T-helper 1 cell treated with Interleukin-12 subunit alpha and Interleukin-12 subunit beta and Interleukin-4 antibody, amounts not matched to agents 30 μg/mL and 1 μg/mL, for 36 hours (primary cell): ENCODE measurements at regions not wholly inside any gene's neighbourhood (a gene's known extent, or its start where the extent isn't known, plus 50 kb on each side); places are given as distances from the start of the nearest gene placed in this dataset.

Experiments used
- H3K27ac Mint-ChIP-seq: one replicate; pipeline ENCODE4 v1.8.0; 2021; ENCODE audit warnings: mild to moderate bottlenecking, mixed read lengths
- H3K27me3 Mint-ChIP-seq: one replicate; pipeline ENCODE4 v1.8.0; 2021; ENCODE audit warnings: low read depth, mixed read lengths
- H3K36me3 Mint-ChIP-seq: one replicate; pipeline ENCODE4 v1.8.0; 2021; ENCODE audit warnings: low read depth, mixed read lengths
- H3K4me1 Mint-ChIP-seq: one replicate; pipeline ENCODE4 v1.8.0; 2021; ENCODE audit warnings: low read depth, mixed read lengths
- H3K4me3 Mint-ChIP-seq: one replicate; pipeline ENCODE4 v1.8.0; 2021; ENCODE audit warnings: mild to moderate bottlenecking, moderate library complexity, mixed read lengths
- H3K9me3 Mint-ChIP-seq: one replicate; pipeline ENCODE4 v1.8.0; 2021; ENCODE audit warnings: mixed read lengths

- Mint-ChIP-seq H3K27ac (no peak overlapping the region), H3K4me3 (no peak overlapping the region), H3K36me3 (no peaks in the 10 kb centered on the region), H3K27me3 (peaks cover 8% of the 10 kb centered on the region), H3K9me3 (no peaks in the 10 kb centered on the region), H3K4me1 (no peaks in the 10 kb centered on the region)
These were observed 155.1 kb downstream of the PRDM13 start for GRCh38 chr6:99761711-99762110.

GRCh38 chr6:99768166-99768565 is 161.5 kb downstream of the PRDM13 start:
- Mint-ChIP-seq H3K4me1 (no peaks in the 10 kb centered on the region), H3K9me3 (no peaks in the 10 kb centered on the region), H3K4me3 (no peak overlapping the region), H3K27me3 (no peaks in the 10 kb centered on the region), H3K36me3 (no peaks in the 10 kb centered on the region), H3K27ac (no peak overlapping the region)

- H3K27ac Mint-ChIP-seq: no peak overlapping the region
- no peaks in the 10 kb centered on the region for H3K9me3 Mint-ChIP-seq
- peaks cover 12% of the 10 kb centered on the region for H3K27me3 Mint-ChIP-seq
- no peak overlapping the region for H3K4me3 Mint-ChIP-seq
- no peaks in the 10 kb centered on the region for H3K36me3 Mint-ChIP-seq
- H3K4me1 Mint-ChIP-seq: no peaks in the 10 kb centered on the region
These were observed 173.3 kb downstream of the PRDM13 start for GRCh38 chr6:99779631-99780555.

- peaks cover 13% of the 10 kb centered on the region for H3K27me3 Mint-ChIP-seq
- H3K4me1 Mint-ChIP-seq: no peaks in the 10 kb centered on the region
- no peaks in the 10 kb centered on the region for H3K9me3 Mint-ChIP-seq
- H3K27ac Mint-ChIP-seq: no peak overlapping the region
- no peak overlapping the region for H3K4me3 Mint-ChIP-seq
- H3K36me3 Mint-ChIP-seq: no peaks in the 10 kb centered on the region
These were observed 173.9 kb downstream of the PRDM13 start for GRCh38 chr6:99780556-99780885.

DNA sequence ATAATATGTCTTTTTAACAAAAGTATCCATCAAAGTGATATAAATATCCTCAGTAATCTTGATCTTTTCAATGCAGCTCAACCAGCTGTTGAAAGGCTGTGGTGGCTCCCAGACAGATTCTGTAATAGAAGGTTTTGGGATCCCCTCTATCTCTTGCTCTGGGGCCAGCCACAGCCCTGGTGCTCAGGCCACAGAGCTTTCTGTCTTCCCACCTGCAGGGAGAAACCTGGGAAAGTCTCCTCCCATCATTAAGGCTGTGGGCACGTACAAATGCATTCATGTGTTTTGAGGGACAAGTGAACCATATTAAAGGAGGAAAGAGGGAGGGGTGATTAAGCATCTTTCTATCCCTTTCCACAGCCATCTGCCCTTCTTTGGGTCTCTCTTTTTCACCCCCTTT is 183.1 kb downstream of the PRDM13 start:
- H3K27me3 Mint-ChIP-seq: peaks cover 10% of the 10 kb centered on the region
- H3K4me1 Mint-ChIP-seq: no peaks in the 10 kb centered on the region
- H3K4me3 Mint-ChIP-seq: no peak overlapping the region

GRCh38 chr6:99790679-99791078 is 184.0 kb downstream of the PRDM13 start:
- H3K4me1 Mint-ChIP-seq: no peaks in the 10 kb centered on the region
- no peaks in the 10 kb centered on the region for H3K9me3 Mint-ChIP-seq
- H3K27me3 Mint-ChIP-seq: peaks cover 14% of the 10 kb centered on the region
- no peak overlapping the region for H3K27ac Mint-ChIP-seq
- no peaks in the 10 kb centered on the region for H3K36me3 Mint-ChIP-seq
- H3K4me3 Mint-ChIP-seq: no peak overlapping the region

More for the DNA sequence above, 183.1 kb downstream of the PRDM13 start:
- H3K9me3 Mint-ChIP-seq: no peaks in the 10 kb centered on the region
- no peak overlapping the region for H3K27ac Mint-ChIP-seq
- no peaks in the 10 kb centered on the region for H3K36me3 Mint-ChIP-seq

DNA sequence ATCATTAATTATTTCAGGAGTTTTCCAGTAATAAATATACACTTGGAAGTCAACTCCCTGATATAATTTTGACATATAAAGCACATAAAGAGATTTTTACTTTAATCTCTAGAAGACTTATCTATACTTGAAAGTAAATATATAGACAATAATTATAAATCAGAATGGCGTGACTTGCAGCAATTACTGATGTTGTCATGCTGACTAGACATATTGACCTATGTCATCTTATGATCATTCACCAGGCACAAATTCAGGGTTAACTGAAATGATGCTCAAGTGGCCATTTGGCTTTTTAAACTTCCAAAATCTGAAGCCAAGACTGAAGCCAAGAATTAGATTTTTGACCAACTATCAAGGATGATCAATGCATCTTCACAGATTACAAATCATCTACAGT is 192.2 kb downstream of the MCHR2 start:
- Mint-ChIP-seq H3K4me1 (no peaks in the 10 kb centered on the region), H3K27me3 (peaks cover 3% of the 10 kb centered on the region), H3K9me3 (no peaks in the 10 kb centered on the region), H3K27ac (no peak overlapping the region), H3K4me3 (no peak overlapping the region), H3K36me3 (no peaks in the 10 kb centered on the region)

- no peaks in the 10 kb centered on the region for H3K36me3 Mint-ChIP-seq
- no peaks in the 10 kb centered on the region for H3K4me1 Mint-ChIP-seq
- no peak overlapping the region for H3K27ac Mint-ChIP-seq
- peaks cover 3% of the 10 kb centered on the region for H3K27me3 Mint-ChIP-seq
- H3K9me3 Mint-ChIP-seq: no peaks in the 10 kb centered on the region
- H3K4me3 Mint-ChIP-seq: no peak overlapping the region
These were observed 191.5 kb downstream of the MCHR2 start for GRCh38 chr6:99802396-99803031.

GRCh38 chr6:99808992-99809391 is 185.0 kb downstream of the MCHR2 start:
- H3K4me1 Mint-ChIP-seq: no peaks in the 10 kb centered on the region

GRCh38 chr6:99810295-99810694 is 183.7 kb downstream of the MCHR2 start:
- H3K27me3 Mint-ChIP-seq: peaks cover 9% of the 10 kb centered on the region
- H3K4me1 Mint-ChIP-seq: no peaks in the 10 kb centered on the region
- no peak overlapping the region for H3K27ac Mint-ChIP-seq
- no peak overlapping the region for H3K4me3 Mint-ChIP-seq
- H3K36me3 Mint-ChIP-seq: no peaks in the 10 kb centered on the region
- no peaks in the 10 kb centered on the region for H3K9me3 Mint-ChIP-seq

More at GRCh38 chr6:99808992-99809391, 185.0 kb downstream of the MCHR2 start:
- H3K4me3 Mint-ChIP-seq: no peak overlapping the region
- H3K9me3 Mint-ChIP-seq: no peaks in the 10 kb centered on the region
- no peak overlapping the region for H3K27ac Mint-ChIP-seq
- peaks cover 9% of the 10 kb centered on the region for H3K27me3 Mint-ChIP-seq
- no peaks in the 10 kb centered on the region for H3K36me3 Mint-ChIP-seq

- H3K9me3 Mint-ChIP-seq: no peaks in the 10 kb centered on the region
- no peaks in the 10 kb centered on the region for H3K4me1 Mint-ChIP-seq
- H3K36me3 Mint-ChIP-seq: no peaks in the 10 kb centered on the region
- no peak overlapping the region for H3K27ac Mint-ChIP-seq
- peaks cover 6% of the 10 kb centered on the region for H3K27me3 Mint-ChIP-seq
- no peak overlapping the region for H3K4me3 Mint-ChIP-seq
These were observed 182.9 kb downstream of the MCHR2 start for GRCh38 chr6:99810942-99811620.

DNA sequence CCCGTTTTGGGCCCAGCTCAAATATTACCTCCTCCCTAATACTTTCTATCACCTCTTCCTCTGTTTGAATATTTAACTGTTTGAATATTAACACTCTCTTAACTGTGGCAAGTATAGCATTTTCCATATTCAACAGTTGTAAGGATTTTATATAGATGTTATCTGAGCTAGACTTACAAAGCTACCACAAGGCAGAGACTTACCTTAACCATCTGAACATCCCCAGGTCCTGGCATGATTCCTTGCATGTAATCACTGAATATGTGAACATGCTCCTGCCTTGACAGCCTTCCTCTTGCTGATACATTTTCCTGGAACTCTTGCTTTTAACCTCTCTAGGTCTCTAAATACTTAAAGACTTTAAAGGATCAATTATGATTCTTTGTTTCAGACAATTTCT is 182.4 kb downstream of the MCHR2 start:
- Mint-ChIP-seq H3K36me3 (no peaks in the 10 kb centered on the region), H3K27me3 (peaks cover 6% of the 10 kb centered on the region), H3K4me3 (no peak overlapping the region), H3K4me1 (no peaks in the 10 kb centered on the region), H3K27ac (no peak overlapping the region), H3K9me3 (no peaks in the 10 kb centered on the region)

GRCh38 chr6:99813565-99813964 is 180.5 kb downstream of the MCHR2 start:
- Mint-ChIP-seq H3K27me3 (peaks cover 6% of the 10 kb centered on the region), H3K4me3 (no peak overlapping the region), H3K4me1 (no peaks in the 10 kb centered on the region), H3K36me3 (no peaks in the 10 kb centered on the region), H3K9me3 (no peaks in the 10 kb centered on the region), H3K27ac (no peak overlapping the region)

- no peaks in the 10 kb centered on the region for H3K36me3 Mint-ChIP-seq
- H3K4me1 Mint-ChIP-seq: no peaks in the 10 kb centered on the region
- no peak overlapping the region for H3K27ac Mint-ChIP-seq
- H3K27me3 Mint-ChIP-seq: peaks cover 5% of the 10 kb centered on the region
- H3K4me3 Mint-ChIP-seq: no peak overlapping the region
- H3K9me3 Mint-ChIP-seq: no peaks in the 10 kb centered on the region
These were observed 179.6 kb downstream of the MCHR2 start for GRCh38 chr6:99814230-99814928.
